ENCODE measurements at regions not wholly inside any gene's neighbourhood (a gene's known extent, or its start where the extent isn't known, plus 50 kb on each side); places are given as distances from the start of the nearest gene placed in this dataset.

- Histone ChIP-seq H3K9me3 (no peaks in the 10 kb centered on the region), H3K27me3 (no peaks in the 10 kb centered on the region), H3K27ac (peak overlapping the region in 7 of 12 donors; percentile 12 to 67 (median 45)), H3K4me3 (no peak overlapping the region), H3K4me1 (peaks cover 0 to 35% (median 5%) of the 10 kb centered on the region in 12 donors), H3K36me3 (no peaks in the 10 kb centered on the region)
- DNase-seq, result peak in 4 of 5 donors; percentile 40 to 62 (median 40)
- ATAC-seq, result peak; percentile 78 to 88 (median 84)
- no peak for TF ChIP-seq POLR2A (IDR thresholded peaks at IDR 0.05)
- peak in 2 of 12 donors; percentile 8 to 12 for TF ChIP-seq CTCF (IDR thresholded peaks at IDR 0.05)
- 48 to 71% (median 62%) methylated on average over 7 of the region's 7 CpGs for WGBS, 4 donors
- intact Hi-C loops (cut with DNase I), result no loop called here
Measured at GRCh38 chr2:8438996-8439395, 242.9 kb upstream of the ID2 start.

DNA sequence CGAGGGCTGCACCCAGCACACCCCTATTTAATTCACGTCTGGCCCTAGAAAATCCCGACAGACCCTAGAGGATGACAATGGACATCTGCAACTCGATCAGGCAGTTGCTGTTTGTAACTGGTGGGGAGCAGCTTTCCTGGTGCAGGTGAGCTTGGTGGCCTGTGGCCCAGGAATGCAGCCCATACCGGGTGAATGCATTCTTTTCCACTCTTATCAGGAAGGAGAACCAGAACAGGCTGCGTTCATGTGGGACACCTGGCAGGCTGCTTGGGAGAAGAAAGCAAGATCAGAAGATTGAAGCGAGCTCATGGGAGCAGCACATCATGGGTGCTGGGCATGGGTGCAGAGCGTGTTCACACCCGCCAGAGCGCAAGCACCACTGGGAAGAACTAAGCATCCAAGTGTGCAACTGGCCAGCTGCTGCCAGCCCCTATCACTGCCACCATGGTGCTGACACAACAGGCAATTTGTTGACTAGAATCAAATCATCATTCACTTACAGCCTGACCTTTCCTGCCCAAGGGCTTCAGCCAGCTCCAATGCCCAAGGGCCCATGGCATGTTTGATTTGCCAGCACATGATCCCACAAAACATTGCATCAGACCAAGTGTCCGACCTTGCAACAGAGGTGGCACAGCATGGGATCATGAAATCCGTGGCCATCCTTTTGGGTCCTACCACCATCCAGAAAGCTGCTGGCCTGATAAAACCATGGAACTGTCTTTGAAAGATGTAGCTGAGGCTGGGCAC, 241.7 kb upstream of the ID2 start:
- Histone ChIP-seq H3K27ac (no peak overlapping the region), H3K4me1 (peaks cover 0 to 30% (median 5%) of the 10 kb centered on the region in 12 donors), H3K4me3 (no peak overlapping the region), H3K27me3 (no peaks in the 10 kb centered on the region), H3K9me3 (no peaks in the 10 kb centered on the region), H3K36me3 (no peaks in the 10 kb centered on the region)
- no peak for ATAC-seq
- WGBS, 4 donors, result 78 to 83% (median 80%) methylated on average over 12 of the region's 12 CpGs
- no peak for DNase-seq
- intact Hi-C loops (cut with DNase I), result no loop called here
- no peak for TF ChIP-seq POLR2A (IDR thresholded peaks at IDR 0.05)
- TF ChIP-seq CTCF (IDR thresholded peaks at IDR 0.05), result no peak

DNA sequence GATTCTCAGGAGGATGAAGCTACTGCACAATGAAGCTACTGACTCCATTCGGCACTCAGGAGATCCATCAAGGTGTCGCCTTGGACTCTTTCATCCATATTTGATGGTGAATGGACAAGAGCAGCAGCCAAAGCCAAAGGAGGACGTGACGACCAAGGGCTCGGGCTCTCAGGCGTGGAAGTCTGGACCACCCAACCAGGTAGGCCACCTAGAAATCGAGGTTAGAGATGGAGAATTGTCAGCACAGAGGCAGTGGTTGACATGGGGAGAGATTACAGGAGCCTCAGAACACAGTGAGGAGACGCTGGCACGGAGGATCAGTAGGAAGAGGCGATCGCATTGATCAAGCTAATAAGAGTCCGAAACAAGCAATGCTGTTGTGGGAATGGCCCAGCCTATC, 240.5 kb upstream of the ID2 start:
- Histone ChIP-seq H3K9me3 (no peaks in the 10 kb centered on the region), H3K27ac (no peak overlapping the region), H3K4me1 (peaks cover 0 to 19% (median 5%) of the 10 kb centered on the region in 12 donors), H3K27me3 (no peaks in the 10 kb centered on the region), H3K36me3 (no peaks in the 10 kb centered on the region), H3K4me3 (no peak overlapping the region)
- ATAC-seq (no peak), DNase-seq (no peak)
- 86 to 90% (median 88%) methylated on average over 12 of the region's 12 CpGs for WGBS, 4 donors
- TF ChIP-seq POLR2A (IDR thresholded peaks at IDR 0.05), result no peak
- TF ChIP-seq CTCF (IDR thresholded peaks at IDR 0.05), result no peak
- intact Hi-C loops (cut with DNase I), result no loop called here

GRCh38 chr2:8441986-8442385, 239.9 kb upstream of the ID2 start:
- DNase-seq, result no peak
- ATAC-seq, result no peak
- Histone ChIP-seq H3K4me3 (no peak overlapping the region), H3K36me3 (no peaks in the 10 kb centered on the region), H3K9me3 (no peaks in the 10 kb centered on the region), H3K4me1 (peaks cover 0 to 18% (median 5%) of the 10 kb centered on the region in 12 donors), H3K27me3 (no peaks in the 10 kb centered on the region), H3K27ac (no peak overlapping the region)
- intact Hi-C loops (cut with DNase I), result no loop called here
- 69 to 97% (median 73%) methylated on average over 2 of the region's 2 CpGs for WGBS, 4 donors
- no peak for TF ChIP-seq CTCF (IDR thresholded peaks at IDR 0.05)

Measured in heart left ventricle (tissue), 16 donors.